ENCODE measurements at regions not wholly inside any gene's neighbourhood (a gene's known extent, or its start where the extent isn't known, plus 50 kb on each side); places are given as distances from the start of the nearest gene placed in this dataset.

DNA sequence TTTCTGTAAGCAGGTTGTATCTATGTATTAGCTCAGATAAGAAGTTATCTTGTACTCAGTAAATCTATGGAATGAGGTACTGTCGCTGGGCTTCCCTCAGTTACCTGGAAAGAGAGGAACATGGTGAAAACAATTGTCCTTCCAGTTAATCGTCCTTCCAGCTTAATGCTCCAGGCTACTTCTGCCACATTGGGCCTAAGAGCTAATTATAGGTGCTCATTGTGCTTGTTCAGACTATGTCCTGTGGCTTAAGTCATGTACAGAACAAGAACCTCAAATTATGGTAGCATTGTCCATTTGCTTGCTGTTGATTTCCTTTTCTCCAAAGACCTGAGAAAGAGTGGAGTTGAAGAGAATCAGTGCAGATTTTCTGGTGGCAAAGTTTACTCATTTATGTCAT lies 86.1 kb upstream of the MBL2 start:
- TF ChIP-seq, protein P1, sequence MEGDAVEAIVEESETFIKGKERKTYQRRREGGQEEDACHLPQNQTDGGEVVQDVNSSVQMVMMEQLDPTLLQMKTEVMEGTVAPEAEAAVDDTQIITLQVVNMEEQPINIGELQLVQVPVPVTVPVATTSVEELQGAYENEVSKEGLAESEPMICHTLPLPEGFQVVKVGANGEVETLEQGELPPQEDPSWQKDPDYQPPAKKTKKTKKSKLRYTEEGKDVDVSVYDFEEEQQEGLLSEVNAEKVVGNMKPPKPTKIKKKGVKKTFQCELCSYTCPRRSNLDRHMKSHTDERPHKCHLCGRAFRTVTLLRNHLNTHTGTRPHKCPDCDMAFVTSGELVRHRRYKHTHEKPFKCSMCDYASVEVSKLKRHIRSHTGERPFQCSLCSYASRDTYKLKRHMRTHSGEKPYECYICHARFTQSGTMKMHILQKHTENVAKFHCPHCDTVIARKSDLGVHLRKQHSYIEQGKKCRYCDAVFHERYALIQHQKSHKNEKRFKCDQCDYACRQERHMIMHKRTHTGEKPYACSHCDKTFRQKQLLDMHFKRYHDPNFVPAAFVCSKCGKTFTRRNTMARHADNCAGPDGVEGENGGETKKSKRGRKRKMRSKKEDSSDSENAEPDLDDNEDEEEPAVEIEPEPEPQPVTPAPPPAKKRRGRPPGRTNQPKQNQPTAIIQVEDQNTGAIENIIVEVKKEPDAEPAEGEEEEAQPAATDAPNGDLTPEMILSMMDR (IDR thresholded peaks at IDR 0.05; ENCODE audit: unreplicated experiment), result no peak
- no peaks in the 10 kb centered on the region for H3K9me3 Mint-ChIP-seq (ENCODE audit: unreplicated experiment)
- H3K36me3 Mint-ChIP-seq (ENCODE audit: low read depth, unreplicated experiment), result no peaks in the 10 kb centered on the region
- H3K27me3 Mint-ChIP-seq (ENCODE audit: unreplicated experiment), result no peaks in the 10 kb centered on the region
- DNase-seq (ENCODE audit: low spot score), result no peak
- no peak overlapping the region for H3K4me3 Mint-ChIP-seq (ENCODE audit: unreplicated experiment)
- no peaks in the 10 kb centered on the region for H3K4me1 Mint-ChIP-seq (ENCODE audit: unreplicated experiment)
- H3K27ac Mint-ChIP-seq (ENCODE audit: unreplicated experiment), result no peak overlapping the region

DNA sequence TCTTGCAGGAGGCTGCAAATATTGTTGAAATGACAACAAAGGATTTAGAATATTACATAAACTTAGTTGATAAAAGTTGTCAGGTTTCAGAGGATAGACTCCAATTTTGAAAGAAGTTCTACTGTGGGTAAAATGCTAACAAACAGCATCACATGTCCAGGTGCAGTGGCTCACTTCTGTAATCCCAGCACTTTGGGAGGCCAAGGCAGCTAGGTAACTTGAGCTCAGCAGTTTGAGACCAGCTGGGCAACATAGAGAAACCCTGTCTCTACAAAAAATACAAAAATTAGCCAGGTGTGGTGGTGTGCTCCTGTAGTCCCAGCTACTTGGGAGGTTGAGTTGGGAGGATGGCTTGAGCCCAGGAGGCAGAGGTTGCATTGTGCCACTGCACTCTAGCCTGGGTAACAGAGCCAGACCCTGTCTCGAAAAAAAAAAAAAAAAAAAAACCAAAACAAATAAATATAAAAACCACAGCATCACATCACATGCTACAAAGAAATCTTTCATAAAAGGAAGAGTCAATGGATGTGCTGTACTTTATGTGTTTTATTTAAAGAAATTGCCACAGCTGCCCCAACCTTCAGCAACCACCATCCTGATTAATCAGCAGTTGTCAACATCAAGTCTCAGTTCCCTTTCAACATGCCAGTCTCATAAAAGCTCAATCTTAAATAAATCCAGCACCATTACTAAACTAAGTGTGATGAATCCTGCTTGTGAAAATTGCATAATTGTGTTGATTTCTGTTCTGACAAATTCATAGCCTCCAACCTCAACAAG lies 83.2 kb upstream of the MBL2 start:
- H3K9me3 Mint-ChIP-seq (ENCODE audit: unreplicated experiment), result no peaks in the 10 kb centered on the region
- DNase-seq (ENCODE audit: low spot score), result no peak
- H3K27me3 Mint-ChIP-seq (ENCODE audit: unreplicated experiment), result no peaks in the 10 kb centered on the region
- H3K4me1 Mint-ChIP-seq (ENCODE audit: unreplicated experiment), result no peaks in the 10 kb centered on the region
- H3K27ac Mint-ChIP-seq (ENCODE audit: unreplicated experiment), result no peak overlapping the region
- H3K36me3 Mint-ChIP-seq (ENCODE audit: low read depth, unreplicated experiment), result no peaks in the 10 kb centered on the region
- no peak overlapping the region for H3K4me3 Mint-ChIP-seq (ENCODE audit: unreplicated experiment)
- TF ChIP-seq, protein P1 (IDR thresholded peaks at IDR 0.05; ENCODE audit: unreplicated experiment), result no peak

DNA sequence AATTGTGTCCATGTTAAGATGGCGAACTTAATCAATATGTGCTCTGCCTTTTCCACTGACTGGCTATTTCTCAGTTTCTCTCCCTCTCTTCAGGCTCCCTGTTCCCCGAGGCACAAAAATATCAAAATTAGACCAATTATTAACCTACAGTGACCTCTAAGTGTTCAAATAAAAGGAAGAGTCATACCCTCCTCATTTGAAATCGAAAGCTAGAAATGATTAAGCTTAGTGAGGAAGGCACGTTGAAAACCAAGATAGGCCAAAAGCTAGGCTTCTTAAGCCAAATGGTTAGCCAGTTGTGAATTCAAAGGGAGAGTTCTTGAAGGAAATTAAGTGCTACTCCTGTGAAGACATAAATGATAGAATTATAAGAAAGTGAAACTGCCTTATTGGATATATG lies 81.1 kb upstream of the MBL2 start:
- no peaks in the 10 kb centered on the region for H3K27me3 Mint-ChIP-seq (ENCODE audit: unreplicated experiment)
- no peak overlapping the region for H3K27ac Mint-ChIP-seq (ENCODE audit: unreplicated experiment)
- no peaks in the 10 kb centered on the region for H3K9me3 Mint-ChIP-seq (ENCODE audit: unreplicated experiment)
- H3K4me3 Mint-ChIP-seq (ENCODE audit: unreplicated experiment), result no peak overlapping the region
- no peak for DNase-seq (ENCODE audit: low spot score)
- TF ChIP-seq, protein P1 (IDR thresholded peaks at IDR 0.05; ENCODE audit: unreplicated experiment), result no peak
- no peaks in the 10 kb centered on the region for H3K36me3 Mint-ChIP-seq (ENCODE audit: low read depth, unreplicated experiment)
- no peaks in the 10 kb centered on the region for H3K4me1 Mint-ChIP-seq (ENCODE audit: unreplicated experiment)

DNA sequence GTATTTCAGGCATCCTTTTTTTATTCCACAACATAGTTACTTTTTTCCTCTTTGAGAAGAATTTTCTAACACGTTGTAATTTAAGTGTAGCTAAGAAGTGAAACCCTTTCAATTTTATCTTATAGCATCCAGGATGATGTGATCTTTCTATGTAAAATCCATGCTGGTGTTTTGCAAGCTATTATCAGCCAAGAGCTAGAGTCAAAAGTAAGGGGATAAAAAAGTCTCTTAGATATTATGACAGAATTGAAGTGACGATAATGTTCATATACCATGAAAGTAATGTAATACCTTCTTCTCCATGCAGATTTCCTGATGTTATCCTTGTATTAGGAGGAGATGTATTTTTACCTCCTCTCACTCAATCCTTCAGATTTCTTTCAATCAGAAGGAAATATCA lies 64.2 kb upstream of the MBL2 start:
- Mint-ChIP-seq H3K4me3 (ENCODE audit: unreplicated experiment) (no peak overlapping the region), H3K9me3 (ENCODE audit: unreplicated experiment) (no peaks in the 10 kb centered on the region), H3K27ac (ENCODE audit: unreplicated experiment) (no peak overlapping the region), H3K4me1 (ENCODE audit: unreplicated experiment) (no peaks in the 10 kb centered on the region), H3K27me3 (ENCODE audit: unreplicated experiment) (no peaks in the 10 kb centered on the region), H3K36me3 (ENCODE audit: low read depth, unreplicated experiment) (no peaks in the 10 kb centered on the region)
- TF ChIP-seq, protein P1 (IDR thresholded peaks at IDR 0.05; ENCODE audit: unreplicated experiment), result no peak
- no peak for DNase-seq (ENCODE audit: low spot score)
